Glutamatergic neuron (in vitro differentiated cells): ENCODE measurements at regions not wholly inside any gene's neighbourhood (a gene's known extent, or its start where the extent isn't known, plus 50 kb on each side); places are given as distances from the start of the nearest gene placed in this dataset.
"Not testable (repeated sequence)": the region's sequence is repeated elsewhere in the genome, so short reads cannot be mapped to it uniquely, and the experiment has no call there.

Experiments
- DNase-seq: peaks from one replicate; pipeline ENCODE4 v3.0.0; 2022
- H3K27ac Mint-ChIP-seq: one replicate; pipeline ENCODE4 v1.8.0; 2020; ENCODE audit warnings: mild to moderate bottlenecking, mixed read lengths, inconsistent platforms; ENCODE audit not compliant: unreplicated experiment
- H3K27me3 Mint-ChIP-seq: one replicate; pipeline ENCODE4 v1.8.0; 2020; ENCODE audit warnings: mild to moderate bottlenecking, moderate library complexity, mixed read lengths, inconsistent platforms; ENCODE audit not compliant: unreplicated experiment
- H3K36me3 Mint-ChIP-seq: one replicate; pipeline ENCODE4 v1.8.0; 2020; ENCODE audit warnings: mild to moderate bottlenecking, mixed read lengths, inconsistent platforms; ENCODE audit not compliant: unreplicated experiment
- H3K4me1 Mint-ChIP-seq: one replicate; pipeline ENCODE4 v1.8.0; 2020; ENCODE audit warnings: mild to moderate bottlenecking, low read depth, mixed read lengths, inconsistent platforms; ENCODE audit not compliant: unreplicated experiment
- H3K4me3 Mint-ChIP-seq: one replicate; pipeline ENCODE4 v1.8.0; 2020; ENCODE audit warnings: mild to moderate bottlenecking, mixed read lengths, inconsistent platforms; ENCODE audit not compliant: unreplicated experiment
- H3K9me3 Mint-ChIP-seq: one replicate; pipeline ENCODE4 v1.8.0; 2020; ENCODE audit warnings: mild to moderate bottlenecking, moderate library complexity, mixed read lengths, inconsistent platforms; ENCODE audit not compliant: unreplicated experiment
- CTCF ChIP-seq: fragments of 200-600 bp; sonication (generic); IDR thresholded peaks from one replicate; pipeline ENCODE4 v1.5.0; 2021; ENCODE audit not compliant: partially characterized antibody, unreplicated experiment

- Mint-ChIP-seq H3K4me3 (no peak overlapping the region), H3K9me3 (no peaks in the 10 kb centered on the region), H3K27me3 (peaks cover 2% of the 10 kb centered on the region), H3K36me3 (no peaks in the 10 kb centered on the region), H3K4me1 (no peaks in the 10 kb centered on the region), H3K27ac (no peak overlapping the region)
- no peak for TF ChIP-seq CTCF
- DNase-seq = no peak
These were observed 201.1 kb downstream of the SPP2 start for GRCh38 chr2:234251326-234252271.

- TF ChIP-seq CTCF = no peak
These were observed 200.4 kb downstream of the SPP2 start for GRCh38 chr2:234250926-234251325.

GRCh38 chr2:234249873-234250272, 199.4 kb downstream of the SPP2 start:
- H3K4me3 Mint-ChIP-seq = no peak overlapping the region
- H3K4me1 Mint-ChIP-seq = no peaks in the 10 kb centered on the region
- DNase-seq = no peak
- no peak overlapping the region for H3K27ac Mint-ChIP-seq
- H3K36me3 Mint-ChIP-seq = no peaks in the 10 kb centered on the region
- peaks cover 2% of the 10 kb centered on the region for H3K27me3 Mint-ChIP-seq
- no peak for TF ChIP-seq CTCF
- no peaks in the 10 kb centered on the region for H3K9me3 Mint-ChIP-seq

More at GRCh38 chr2:234250926-234251325, 200.4 kb downstream of the SPP2 start:
- no peaks in the 10 kb centered on the region for H3K4me1 Mint-ChIP-seq
- no peak overlapping the region for H3K27ac Mint-ChIP-seq
- peaks cover 2% of the 10 kb centered on the region for H3K27me3 Mint-ChIP-seq
- H3K9me3 Mint-ChIP-seq = no peaks in the 10 kb centered on the region
- H3K4me3 Mint-ChIP-seq = no peak overlapping the region
- no peaks in the 10 kb centered on the region for H3K36me3 Mint-ChIP-seq
- no peak for DNase-seq

GRCh38 chr2:234249034-234249735, 198.7 kb downstream of the SPP2 start:
- Mint-ChIP-seq H3K4me3 (no peak overlapping the region), H3K27ac (no peak overlapping the region), H3K27me3 (peaks cover 2% of the 10 kb centered on the region), H3K4me1 (no peaks in the 10 kb centered on the region), H3K9me3 (no peaks in the 10 kb centered on the region), H3K36me3 (no peaks in the 10 kb centered on the region)
- no peak for TF ChIP-seq CTCF
- no peak for DNase-seq

GRCh38 chr2:234248213-234248710, 197.8 kb downstream of the SPP2 start:
- DNase-seq, H3K4me1 Mint-ChIP-seq, H3K4me3 Mint-ChIP-seq, H3K9me3 Mint-ChIP-seq, H3K27me3 Mint-ChIP-seq, H3K36me3 Mint-ChIP-seq, H3K27ac Mint-ChIP-seq: not testable (repeated sequence)
